Testis (tissue), 2 donors: ENCODE measurements at regions not wholly inside any gene's neighbourhood (a gene's known extent, or its start where the extent isn't known, plus 50 kb on each side); places are given as distances from the start of the nearest gene placed in this dataset.

Experiments used
- DNase-seq: peaks from one replicate; pipeline ENCODE4 v3.0.0-alpha.2; 2019
- H3K27ac ChIP-seq, 2 donors: fragments of 200-600 bp; sonication (generic); one replicate each; pipeline ENCODE4 v1.5.1; 2019
- H3K27me3 ChIP-seq: fragments of 200-600 bp; sonication (generic); one replicate; pipeline ENCODE4 v1.5.1; 2019
- H3K36me3 ChIP-seq: fragments of 200-600 bp; sonication (generic); one replicate; pipeline ENCODE4 v1.5.1; 2017; ENCODE audit warnings: low read depth; ENCODE audit errors: missing control alignments
- H3K4me1 ChIP-seq: fragments of 200-600 bp; sonication (generic); one replicate; pipeline ENCODE4 v1.5.1; 2019
- H3K4me3 ChIP-seq, 2 donors: fragments of 200-600 bp; sonication (generic); one replicate each; pipeline ENCODE4 v1.5.1; 2017 to 2019
- H3K9me3 ChIP-seq: fragments of 200-600 bp; sonication (generic); one replicate; pipeline ENCODE4 v1.5.1; 2017
- POLR2A ChIP-seq: fragments of 450-650 bp; IDR thresholded peaks from one replicate; pipeline ENCODE4 v1.6.1; 2017; ENCODE audit warnings: antibody characterized with exemption, mild to moderate bottlenecking, moderate library complexity
- WGBS, 2 donors: methylation state at CpG; one replicate each; pipeline ENCODE4 v1.1.5; 2018; 5-methylcytosine and 5-hydroxymethylcytosine counted together
- intact Hi-C: fragments of 100-400 bp; cut with DNase I; formaldehyde crosslinking; loops from one replicate; pipeline ENCODE4 v1.15.1; 2023; ENCODE audit warnings: low total_unique reads
- TF ChIP-seq, protein P1 (sequence below), 3 experiments: fragments of 450-650 bp in 2 of 3; fragments of 200-600 bp in 1 of 3; sonication (generic) in 1 of 3; IDR thresholded peaks; one replicate each; pipeline ENCODE4 v1.5.1; 2016 to 2019; ENCODE audit warnings: antibody characterized with exemption in 3 of 3, mild to moderate bottlenecking in 2 of 3, moderate library complexity in 1 of 3

DNA sequence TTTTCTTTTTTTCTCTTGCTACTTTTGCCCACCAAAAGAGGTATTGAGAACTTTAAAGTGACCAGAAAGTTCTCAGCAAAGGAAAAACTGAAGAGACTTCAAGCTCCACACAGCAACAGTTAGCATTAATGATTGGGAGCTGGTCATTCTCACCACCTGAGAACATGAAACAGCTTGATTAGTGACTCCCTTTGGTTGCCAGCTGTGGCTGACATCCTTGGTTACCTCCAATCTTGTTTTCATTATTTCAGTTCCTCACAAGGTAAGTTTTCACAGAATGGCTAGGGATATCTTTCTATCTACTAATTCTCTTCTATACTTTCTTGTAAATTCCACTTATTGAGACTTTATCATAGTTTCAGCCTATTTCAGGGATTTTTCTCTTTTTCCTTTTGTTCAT lies 427.9 kb downstream of the QKI start:
- H3K4me1 ChIP-seq, result peaks cover under 1% of the 10 kb centered on the region
- no peak overlapping the region for H3K4me3 ChIP-seq
- no peak overlapping the region for H3K27ac ChIP-seq
- no peaks in the 10 kb centered on the region for H3K9me3 ChIP-seq
- intact Hi-C loops, result no loop called here
- H3K36me3 ChIP-seq, result no peaks in the 10 kb centered on the region
- TF ChIP-seq, protein P1, sequence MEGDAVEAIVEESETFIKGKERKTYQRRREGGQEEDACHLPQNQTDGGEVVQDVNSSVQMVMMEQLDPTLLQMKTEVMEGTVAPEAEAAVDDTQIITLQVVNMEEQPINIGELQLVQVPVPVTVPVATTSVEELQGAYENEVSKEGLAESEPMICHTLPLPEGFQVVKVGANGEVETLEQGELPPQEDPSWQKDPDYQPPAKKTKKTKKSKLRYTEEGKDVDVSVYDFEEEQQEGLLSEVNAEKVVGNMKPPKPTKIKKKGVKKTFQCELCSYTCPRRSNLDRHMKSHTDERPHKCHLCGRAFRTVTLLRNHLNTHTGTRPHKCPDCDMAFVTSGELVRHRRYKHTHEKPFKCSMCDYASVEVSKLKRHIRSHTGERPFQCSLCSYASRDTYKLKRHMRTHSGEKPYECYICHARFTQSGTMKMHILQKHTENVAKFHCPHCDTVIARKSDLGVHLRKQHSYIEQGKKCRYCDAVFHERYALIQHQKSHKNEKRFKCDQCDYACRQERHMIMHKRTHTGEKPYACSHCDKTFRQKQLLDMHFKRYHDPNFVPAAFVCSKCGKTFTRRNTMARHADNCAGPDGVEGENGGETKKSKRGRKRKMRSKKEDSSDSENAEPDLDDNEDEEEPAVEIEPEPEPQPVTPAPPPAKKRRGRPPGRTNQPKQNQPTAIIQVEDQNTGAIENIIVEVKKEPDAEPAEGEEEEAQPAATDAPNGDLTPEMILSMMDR (IDR thresholded peaks at IDR 0.05), result no peak
- no peak for TF ChIP-seq POLR2A
- no peaks in the 10 kb centered on the region for H3K27me3 ChIP-seq
- DNase-seq, result no peak

DNA sequence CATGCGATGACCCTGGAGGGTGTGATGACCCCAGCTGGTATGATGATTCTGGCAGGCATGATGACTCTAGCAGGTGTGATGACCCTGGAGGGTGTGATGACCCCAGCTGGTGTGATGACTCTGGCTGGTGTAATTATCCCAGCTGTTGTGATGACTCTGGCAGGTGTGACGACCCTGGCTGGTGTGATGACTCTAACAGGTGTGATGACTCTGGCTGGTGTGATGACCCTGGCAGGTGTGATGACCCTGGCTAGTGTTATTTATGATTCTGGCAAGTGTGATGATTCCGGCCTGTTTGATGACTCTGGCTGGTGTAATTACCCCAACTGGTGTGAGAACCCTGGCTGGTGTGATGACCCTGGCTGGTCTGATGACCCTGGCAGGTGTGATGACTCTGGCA lies 427.2 kb downstream of the QKI start:
- Histone ChIP-seq H3K9me3 (no peaks in the 10 kb centered on the region), H3K4me1 (peaks cover 4% of the 10 kb centered on the region), H3K4me3 (no peak overlapping the region), H3K27me3 (no peaks in the 10 kb centered on the region), H3K27ac (no peak overlapping the region), H3K36me3 (no peaks in the 10 kb centered on the region)
- no peak for TF ChIP-seq POLR2A
- TF ChIP-seq, protein P1 (IDR thresholded peaks at IDR 0.05), result no peak
- no peak for DNase-seq
- WGBS, 2 donors, result 90 to 94% methylated on average over 2 to 3 of the region's 3 CpGs
- intact Hi-C loops, result no loop called here

DNA sequence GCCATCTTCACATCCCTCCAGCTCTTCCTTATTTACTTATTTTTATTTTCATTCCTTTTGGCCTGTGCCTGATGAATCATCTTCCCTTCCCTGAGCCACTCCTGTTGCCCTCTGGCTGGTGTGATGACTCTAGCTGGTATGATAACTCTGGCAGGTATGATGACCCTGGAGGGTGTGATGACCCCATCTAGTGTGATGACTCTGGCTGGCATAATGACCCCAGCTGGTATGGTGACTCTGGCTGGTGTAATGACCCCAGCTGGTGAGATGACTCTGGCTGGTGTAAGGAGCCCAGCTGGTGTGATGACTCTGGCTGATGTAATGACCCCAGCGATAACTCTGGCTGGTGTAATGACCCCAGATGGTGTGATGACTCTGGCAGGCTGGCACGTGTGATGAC lies 426.8 kb downstream of the QKI start:
- intact Hi-C loops, result no loop called here
- DNase-seq, result no peak
- H3K27ac ChIP-seq, result no peak overlapping the region
- H3K9me3 ChIP-seq, result no peaks in the 10 kb centered on the region
- H3K4me3 ChIP-seq, result no peak overlapping the region
- WGBS, 2 donors, result 68% methylated on average over 2 of the region's 2 CpGs; no CpG with 5 or more reads in 1 of the 2 donors
- peaks cover 4% of the 10 kb centered on the region for H3K4me1 ChIP-seq
- no peaks in the 10 kb centered on the region for H3K27me3 ChIP-seq
- TF ChIP-seq POLR2A, result no peak
- TF ChIP-seq, protein P1 (IDR thresholded peaks at IDR 0.05), result no peak
- no peaks in the 10 kb centered on the region for H3K36me3 ChIP-seq

DNA sequence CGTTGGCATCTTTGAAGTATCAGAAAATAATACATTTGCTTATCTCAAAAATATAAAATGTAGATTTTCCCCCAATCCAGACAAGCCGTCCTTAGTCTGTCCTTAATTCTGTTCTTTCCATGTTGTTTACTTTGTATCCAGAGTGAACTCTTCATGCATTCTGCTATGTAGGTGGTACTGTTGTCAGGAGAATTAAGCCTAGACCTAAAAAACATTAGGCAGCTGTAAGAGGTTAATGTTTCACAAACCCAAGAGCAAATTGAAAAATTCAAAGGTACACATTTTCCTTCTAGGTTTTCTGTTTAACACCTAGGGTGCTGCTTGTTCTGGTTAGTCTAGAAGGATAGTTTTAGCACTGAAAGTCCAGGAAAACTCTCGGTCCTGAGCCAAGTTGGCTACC lies 426.4 kb downstream of the QKI start:
- no peaks in the 10 kb centered on the region for H3K9me3 ChIP-seq
- peaks cover 4% of the 10 kb centered on the region for H3K4me1 ChIP-seq
- 68 to 76% methylated on average over 3 of the region's 3 CpGs for WGBS, 2 donors
- no peaks in the 10 kb centered on the region for H3K36me3 ChIP-seq
- no peak for DNase-seq
- intact Hi-C loops, result no loop called here
- H3K27ac ChIP-seq, result no peak overlapping the region
- TF ChIP-seq POLR2A, result no peak
- TF ChIP-seq, protein P1 (IDR thresholded peaks at IDR 0.05), result no peak
- H3K4me3 ChIP-seq, result no peak overlapping the region
- no peaks in the 10 kb centered on the region for H3K27me3 ChIP-seq

DNA sequence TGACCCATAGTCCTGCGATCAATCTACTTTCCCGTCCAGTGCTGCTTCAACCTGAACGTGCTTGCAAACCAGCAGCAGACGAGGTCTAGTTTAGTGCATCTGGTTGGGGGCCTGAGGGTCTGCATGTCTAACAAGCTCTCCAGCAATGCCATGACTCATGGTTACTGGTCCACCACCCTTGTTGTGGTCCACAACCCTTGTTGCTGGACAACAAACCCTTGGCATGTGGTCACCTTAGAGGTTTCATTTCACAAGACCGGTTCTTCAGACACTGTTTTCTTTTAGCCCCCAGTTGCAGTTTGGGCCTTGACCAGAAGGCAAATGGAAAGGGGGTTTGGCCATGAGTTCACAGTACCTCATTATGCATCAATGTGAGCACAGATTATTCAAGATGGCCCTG lies 424.8 kb downstream of the QKI start:
- TF ChIP-seq, protein P1 (IDR thresholded peaks at IDR 0.05), result no peak
- TF ChIP-seq POLR2A, result no peak
- no peak overlapping the region for H3K4me3 ChIP-seq

More for the DNA sequence above, 424.8 kb downstream of the QKI start:
- H3K36me3 ChIP-seq, result no peaks in the 10 kb centered on the region
- no peaks in the 10 kb centered on the region for H3K9me3 ChIP-seq
- no peak for DNase-seq
- no peak overlapping the region for H3K27ac ChIP-seq
- 89 to 97% methylated on average over 5 of the region's 5 CpGs for WGBS, 2 donors
- H3K27me3 ChIP-seq, result no peaks in the 10 kb centered on the region
- intact Hi-C loops, result no loop called here
- H3K4me1 ChIP-seq, result peaks cover 4% of the 10 kb centered on the region
